GM19240 (cell line): ENCODE measurements at regions not wholly inside any gene's neighbourhood (a gene's known extent, or its start where the extent isn't known, plus 50 kb on each side); places are given as distances from the start of the nearest gene placed in this dataset.

Experiments used
- DNase-seq: peaks from one replicate; pipeline ENCODE4 v3.0.0; 2011; ENCODE audit warnings: low spot score; ENCODE audit not compliant: insufficient read length

DNA sequence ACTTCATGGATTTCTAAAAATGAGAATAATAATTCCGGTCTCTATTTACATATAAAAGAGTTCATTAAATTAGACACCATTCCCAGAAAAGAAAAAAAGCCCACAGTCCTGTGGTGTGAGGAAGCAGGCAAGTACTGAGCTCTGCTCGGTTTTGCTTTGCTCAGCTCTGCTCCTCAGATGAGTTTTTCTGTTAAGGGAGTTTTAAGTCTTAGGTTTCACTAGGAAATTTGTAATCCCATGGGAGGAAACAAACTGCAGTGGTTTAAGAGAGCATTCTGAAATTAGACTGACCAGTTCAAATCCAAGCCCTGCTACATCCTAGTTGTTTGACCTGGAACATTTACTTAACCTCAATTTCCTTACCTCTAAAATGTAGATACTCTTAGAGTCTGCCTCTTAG is 338.6 kb upstream of the MMADHC start:
- no peak for DNase-seq

DNA sequence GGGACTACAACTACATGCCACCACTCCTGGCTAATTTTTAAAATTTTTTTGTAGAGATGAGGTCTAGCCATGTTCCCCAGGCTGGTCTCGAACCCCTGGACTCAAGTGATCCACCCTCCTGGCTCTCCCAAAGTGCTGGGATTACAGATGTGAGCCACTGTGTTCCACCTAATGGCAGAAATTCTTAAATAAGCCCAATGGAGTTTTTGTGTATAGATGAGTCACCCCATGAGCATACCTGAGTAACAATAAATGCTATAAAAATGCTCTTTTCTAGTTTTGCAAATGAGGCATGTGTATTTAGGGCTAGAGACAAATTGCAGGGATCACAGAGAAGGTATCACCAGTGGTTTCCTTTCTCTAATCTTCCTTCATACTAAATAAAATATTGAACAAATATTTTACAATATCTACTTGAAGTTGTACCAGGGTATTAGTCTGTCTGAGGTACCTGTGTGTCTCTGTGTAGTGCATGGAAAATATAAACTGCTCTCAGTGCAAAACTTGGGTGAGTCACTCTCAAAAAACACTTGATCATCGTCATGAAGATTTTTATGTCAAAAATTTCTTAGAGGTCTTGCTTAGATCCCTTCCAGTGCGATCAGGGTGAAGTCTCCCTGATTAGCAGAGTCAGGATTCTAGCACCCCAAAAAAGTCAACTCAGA is 337.1 kb upstream of the MMADHC start:
- no peak for DNase-seq

DNA sequence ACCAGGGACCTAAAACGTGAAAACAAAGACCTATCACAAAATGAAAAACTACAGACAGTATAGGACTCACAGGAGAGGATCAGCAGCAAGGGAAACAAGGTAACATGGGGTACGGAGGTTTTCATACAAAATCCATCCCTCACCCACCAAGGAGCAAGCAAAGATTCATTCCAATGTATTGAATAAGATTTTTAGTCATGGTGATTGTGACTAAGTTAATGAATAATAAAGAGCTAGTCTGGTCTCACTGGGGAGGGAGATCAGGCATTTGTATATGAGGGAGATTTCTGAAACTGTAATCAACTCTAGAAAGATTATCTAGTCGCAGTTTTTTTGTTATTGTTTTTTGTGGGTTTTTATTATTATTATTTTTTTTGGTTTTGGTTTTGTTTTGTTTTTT is 336.5 kb upstream of the MMADHC start:
- DNase-seq: no peak

DNA sequence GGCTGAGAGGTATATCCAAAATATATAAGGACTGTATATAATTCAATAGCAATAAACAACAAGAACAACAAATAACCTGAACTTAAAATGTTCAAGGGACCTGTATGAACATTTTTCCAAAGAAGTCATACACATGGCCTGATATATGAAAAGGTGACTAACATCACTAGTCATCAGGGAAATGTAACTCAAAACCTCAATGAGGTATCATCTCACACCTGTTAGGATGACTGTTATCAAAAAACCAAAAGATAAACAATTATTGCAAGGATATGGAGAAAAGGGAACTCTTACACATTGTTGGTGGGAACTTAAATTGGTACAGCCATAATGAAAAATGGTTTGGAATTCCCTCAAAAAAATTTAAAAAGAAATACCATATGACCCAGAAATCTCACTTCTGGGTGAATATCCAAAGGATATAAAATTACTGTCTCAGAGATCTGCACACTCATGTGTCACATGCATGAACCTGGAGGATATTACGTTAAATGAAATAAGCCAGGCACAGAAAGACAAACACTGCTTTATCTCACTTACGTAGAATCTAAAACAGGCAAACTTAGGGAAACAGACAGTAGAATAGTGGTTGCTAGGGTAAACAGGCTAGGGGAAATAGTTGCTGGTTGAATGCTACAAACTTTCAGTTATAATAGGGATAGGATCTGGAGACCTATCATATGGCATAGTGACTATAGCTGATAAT is 334.5 kb upstream of the MMADHC start:
- DNase-seq: no peak

DNA sequence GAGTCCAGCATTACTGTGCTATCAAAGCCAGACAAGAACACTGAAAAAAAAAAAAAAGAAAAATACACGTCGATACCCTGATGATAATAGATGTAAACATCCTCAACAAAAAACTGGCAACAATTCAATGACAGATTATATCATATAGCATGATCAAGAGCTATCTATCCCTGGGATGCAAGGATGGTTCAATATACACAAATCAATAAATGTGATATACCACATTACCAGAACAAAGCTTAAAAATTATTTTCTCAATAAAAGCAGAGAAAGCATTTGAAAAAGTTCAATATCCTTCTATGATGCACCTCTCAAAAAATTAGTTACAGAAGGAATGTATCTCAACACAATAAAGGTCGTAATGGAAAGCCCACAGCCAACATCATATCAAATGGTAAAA is 332.8 kb upstream of the MMADHC start:
- DNase-seq: no peak

DNA sequence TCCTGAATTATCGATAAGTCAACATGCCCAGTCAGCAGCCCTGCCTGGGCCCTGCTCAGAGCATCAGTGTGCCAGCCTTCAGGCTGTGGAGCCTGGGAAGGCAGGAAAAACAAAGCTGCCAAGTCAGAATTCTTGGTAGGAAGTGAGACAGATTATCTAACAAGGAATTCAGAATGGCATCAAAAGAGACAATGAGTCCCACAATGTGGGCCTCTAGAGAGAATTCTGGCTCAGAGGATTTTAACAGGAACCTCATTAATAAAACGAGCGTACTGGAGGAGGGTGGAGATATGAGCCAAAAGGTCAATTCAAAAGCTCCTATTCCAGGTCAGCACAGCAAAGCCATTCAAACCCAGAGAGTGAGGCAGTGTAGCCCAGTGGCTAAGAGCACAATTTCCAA is 327.6 kb upstream of the MMADHC start:
- DNase-seq: no peak

DNA sequence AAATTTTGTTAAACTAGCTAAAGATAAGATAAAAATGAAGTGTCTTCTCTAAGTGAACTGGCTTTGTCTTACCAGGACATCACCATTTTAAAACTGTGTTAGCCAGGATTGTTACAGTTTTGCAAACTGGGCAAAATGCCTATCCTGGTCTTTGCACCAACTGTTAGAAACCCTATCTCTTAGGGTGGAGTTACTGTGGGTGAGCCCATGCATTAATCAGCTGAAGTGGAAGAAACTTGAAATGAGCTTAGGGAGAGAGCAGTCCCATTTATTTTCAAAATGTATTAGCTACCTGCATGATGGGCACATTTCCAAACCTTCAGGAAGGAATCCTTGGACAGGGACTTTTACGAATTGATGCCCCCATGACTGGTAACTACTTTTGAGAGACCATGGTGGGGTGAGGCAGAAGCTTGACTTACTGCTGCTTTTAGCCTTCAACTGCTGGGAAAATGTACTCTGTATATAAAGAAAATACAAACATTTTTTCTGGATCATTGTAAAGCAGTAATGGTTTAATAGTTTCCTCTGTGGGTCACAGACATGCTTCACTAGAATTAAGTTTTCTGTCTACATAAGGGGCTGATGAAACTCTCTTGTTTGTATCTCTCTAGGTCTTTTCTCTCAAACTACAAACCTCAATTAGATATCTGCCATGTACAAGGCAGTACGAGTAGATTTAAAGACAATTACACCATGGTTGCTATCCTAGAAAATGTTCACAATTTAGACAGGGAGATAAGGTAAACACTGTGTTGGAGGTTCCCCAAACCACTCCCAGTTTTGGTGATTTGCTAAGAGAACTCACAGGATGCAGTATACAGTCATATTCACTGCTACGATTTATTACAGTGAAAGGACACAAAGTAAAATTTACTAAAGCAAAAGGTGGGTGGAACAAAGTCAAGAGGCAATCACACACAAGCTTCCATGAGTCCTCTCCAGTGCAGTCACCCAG is 321.4 kb upstream of the MMADHC start:
- DNase-seq: no peak

DNA sequence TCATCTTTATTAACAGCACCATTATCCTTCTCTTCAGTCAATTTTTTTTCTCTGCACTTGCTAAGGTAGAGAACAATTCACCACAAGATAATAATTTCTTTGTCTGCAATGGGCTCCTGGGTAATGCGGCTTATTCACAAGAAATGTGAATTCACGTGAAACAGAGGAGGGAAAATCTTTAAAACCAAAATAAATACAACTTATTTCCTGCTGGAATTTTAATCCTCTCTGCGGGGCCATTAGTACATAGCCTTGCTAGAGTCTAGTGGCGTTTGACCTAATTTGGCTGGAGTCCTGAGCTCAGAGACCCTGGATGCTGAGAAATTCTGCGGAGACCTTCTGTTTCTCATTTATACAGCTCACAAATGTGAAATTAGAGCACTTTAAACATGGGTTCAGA is 319.3 kb upstream of the MMADHC start:
- DNase-seq: no peak

DNA sequence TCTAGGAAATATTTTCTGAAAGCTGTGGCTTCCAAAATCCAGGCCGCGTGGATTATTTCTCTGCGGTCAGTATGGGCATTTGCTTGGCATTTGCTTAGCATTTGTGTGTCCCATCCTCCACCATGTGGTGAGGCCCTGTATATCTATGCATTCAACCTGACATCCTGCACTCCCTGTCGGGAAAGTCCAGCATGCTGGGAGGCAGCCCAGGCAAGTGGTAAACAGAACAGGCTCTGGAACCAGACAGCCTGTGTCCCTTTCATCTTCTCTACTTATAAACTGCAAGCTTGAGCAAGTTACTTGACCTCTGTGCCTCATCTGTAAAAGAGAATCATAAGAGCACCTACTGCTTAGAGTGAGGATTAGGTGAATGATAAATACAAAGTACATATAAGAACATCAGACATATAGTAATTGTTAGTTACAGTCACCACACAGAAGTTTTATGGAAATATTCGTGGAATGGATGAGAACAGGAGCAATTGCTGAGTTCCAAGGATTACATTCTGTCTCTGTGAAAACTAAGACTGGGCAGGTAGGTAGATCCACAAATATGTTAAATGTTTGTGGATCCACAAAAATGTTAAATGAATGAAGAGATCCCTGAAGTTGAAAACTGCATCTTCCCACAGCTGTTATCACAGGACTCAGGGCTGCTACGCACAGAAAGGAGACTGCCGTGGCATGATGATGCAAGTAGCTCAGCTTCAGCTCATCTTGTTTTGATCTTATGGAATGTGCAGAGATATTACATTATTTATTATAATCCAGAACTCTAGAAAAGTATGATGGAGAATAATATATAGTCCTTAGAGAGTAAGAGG is 317.0 kb upstream of the MMADHC start:
- DNase-seq: no peak

DNA sequence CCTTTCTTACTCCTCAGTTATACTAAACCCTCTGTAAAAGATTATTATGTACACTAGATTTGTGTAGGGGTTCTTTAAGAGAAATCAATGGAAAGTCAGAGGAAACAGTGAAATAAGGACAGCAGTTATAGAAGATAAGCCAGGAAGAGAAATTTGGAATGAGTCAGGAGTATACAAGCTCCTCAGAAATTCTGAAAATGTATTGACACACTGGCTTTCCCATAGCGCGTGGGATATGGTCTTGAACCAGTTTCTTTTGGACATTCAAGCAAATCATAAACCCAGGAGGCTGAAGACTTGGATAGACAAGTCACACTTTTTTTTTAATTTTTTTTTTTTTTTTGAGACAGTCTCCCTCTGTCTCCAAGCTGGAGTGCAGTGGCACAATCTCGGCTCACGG is 316.1 kb upstream of the MMADHC start:
- no peak for DNase-seq

DNA sequence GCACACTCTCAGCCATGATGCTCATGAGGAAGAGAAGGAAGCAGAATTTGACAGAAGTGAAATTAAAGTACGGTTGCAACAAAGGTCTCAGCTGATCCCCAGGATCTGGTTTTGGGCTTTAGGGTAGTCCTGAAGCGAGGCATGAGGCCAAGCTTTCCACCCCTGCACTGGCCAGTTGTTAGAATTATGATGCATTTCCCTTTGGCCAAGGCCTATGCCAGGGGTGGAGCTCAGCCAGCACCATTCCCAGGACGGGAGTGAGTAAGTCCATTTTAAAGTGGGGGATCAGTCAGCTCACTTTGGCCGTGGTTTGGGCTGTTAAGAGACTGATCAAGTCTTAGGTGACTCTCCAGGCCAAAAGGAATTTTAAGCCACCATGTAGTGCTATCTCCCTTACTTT is 314.5 kb upstream of the MMADHC start:
- no peak for DNase-seq

DNA sequence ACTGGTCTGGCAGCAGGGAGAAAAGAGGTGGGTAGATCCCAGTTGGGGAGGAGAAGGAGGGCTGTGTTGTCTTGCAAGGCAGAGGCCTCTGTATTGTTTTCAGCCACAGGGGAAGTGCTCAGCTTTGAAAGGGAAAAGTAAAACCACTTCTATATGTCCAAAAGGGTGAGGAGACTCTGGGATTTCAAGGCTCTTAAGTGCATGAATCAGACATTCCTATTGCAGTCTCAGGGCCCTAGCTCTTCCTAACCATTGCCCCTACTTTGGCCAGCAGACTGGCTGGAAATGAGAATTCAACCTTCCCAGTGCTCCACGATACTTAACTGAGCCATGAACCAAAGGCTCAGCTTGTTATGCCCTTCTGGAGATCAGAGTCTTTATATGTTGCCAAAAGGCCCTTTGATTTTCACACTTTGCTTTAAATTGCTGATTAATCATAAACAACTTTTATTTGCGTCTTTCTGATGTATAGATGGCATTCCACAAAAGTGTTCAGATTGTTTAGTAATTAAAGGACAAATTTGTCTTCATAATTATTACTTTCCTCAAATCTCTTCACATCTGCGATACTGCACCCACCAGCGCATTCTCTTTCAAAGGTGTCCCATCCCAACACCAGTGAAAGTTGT is 313.8 kb upstream of the MMADHC start:
- DNase-seq: no peak

DNA sequence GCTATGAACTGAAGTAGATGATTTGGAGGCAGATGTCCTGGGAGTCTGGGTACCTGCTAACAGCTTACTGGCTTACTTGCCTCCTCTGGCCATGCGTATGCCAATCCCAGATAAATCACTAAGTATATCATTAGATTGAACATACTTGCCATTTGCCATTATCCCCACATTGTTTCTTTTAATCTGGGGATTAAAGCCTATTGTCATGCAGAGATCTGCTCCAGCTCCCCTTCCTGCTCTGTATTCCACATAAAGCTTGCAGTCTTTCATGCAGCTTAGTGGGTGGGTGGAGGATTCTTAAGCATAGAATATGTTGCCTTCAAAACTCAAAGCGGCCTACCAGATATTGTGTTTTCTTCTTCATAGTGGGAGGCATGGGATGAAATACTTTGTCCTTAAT is 311.8 kb upstream of the MMADHC start:
- no peak for DNase-seq

DNA sequence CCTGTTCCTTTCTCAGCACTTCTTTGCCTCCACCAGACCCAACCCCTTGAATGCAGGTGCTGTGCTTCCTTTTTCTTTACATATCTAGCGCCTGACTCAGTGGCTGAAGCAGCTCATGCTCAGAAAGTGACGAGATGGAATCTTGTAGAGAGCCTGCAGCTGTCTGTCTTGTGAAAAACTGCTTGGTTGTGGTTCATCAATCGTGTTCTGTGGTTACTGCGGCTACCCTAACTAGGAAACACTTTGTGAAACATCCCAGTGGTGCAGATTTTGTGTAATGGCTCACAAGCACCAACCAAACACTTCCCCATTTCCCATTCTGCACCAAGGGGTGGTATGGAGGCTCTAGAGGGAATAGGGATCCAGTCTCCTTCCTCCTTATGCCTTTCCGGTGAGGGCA is 307.2 kb upstream of the MMADHC start:
- no peak for DNase-seq

DNA sequence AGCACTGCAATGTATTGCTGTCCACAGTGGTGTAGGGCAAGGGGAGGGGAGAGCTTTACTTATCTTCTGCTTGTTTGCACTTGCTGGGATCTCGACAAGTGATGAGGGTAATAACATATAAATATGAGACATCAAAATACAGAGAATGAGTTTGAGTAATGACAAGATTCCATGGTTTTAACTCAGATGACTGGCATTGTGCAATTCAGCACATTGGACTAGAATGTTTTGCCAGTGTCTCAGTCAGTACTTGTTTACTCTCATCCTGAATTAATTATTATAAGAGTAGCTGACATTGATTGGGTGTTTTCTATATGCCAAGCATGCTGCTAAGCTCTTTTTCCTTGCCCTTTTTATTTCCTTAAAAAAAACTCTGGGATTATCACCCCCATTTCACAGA is 306.7 kb upstream of the MMADHC start:
- DNase-seq: no peak

DNA sequence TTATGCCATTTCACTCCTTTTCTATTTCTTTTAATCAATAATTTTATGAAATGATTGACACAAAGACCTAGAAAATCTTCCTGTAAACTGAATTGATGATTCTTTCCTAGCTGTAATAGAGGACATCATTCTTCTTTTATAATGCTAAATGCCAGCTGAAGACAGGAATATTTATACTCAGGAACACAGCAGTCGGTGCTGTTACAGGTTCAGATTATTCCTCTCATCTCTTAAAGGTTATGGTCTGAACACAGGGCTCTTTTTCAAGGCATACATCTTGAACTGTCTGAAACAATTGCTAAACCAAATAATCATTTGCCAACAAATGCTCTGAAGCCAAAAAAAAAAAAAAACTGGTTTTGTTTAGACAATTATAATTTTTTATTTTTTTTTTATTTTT is 305.0 kb upstream of the MMADHC start:
- no peak for DNase-seq

DNA sequence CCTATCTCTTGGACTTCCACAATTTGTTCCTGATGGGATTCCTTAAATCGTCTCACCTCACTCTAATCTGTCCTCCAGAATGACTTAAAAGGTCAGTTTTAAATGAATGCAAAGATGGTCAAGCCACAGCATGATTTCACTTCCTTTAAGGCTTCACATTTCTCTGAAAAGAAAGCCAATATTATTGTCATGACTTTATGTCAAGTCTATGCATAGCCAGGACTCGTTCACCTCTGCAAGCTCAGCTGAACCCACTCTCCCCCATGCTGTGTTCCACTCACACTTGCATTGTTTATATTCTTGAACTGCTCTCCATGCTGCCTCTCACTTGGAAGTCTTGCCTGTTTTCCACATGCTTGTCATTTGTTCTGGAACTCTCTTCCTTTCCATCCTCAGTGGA is 298.4 kb upstream of the MMADHC start:
- no peak for DNase-seq

DNA sequence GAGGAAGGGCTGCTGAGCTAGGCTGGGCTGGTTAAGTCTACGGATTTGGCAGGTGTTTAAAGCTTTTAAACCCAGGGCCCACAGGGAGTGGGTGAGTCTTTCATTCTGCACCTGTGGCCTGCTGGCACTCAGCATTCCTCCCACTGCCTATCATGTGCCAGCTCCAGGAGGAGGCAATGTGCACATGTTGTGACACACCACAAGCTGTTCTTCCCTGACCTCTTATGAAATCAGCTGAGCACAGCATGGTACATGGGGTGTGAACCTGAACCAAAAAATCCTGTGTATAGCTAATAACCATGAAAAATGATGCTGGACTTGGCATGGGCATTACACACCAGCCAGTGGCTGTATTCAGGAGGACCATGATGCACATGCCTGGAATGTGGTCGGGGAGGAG is 297.9 kb upstream of the MMADHC start:
- no peak for DNase-seq

DNA sequence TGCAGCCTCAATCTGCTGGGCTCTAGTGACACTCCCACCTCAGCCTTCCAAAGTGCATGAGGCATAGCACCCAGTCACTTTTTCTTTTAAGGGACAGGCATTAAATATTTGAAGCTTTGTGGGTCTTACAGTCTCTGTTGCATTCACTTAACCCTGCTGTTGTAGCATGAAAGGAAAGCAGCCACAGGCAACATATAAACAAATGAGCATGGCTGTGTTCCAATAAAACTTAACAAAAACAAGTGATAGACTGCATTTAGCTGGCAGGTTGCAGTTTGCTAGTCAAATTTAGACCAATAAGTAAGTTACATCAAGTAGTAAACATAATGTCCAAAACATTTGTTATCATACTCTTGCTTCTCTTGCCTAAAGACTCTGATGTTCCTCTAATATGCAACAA is 297.3 kb upstream of the MMADHC start:
- no peak for DNase-seq

DNA sequence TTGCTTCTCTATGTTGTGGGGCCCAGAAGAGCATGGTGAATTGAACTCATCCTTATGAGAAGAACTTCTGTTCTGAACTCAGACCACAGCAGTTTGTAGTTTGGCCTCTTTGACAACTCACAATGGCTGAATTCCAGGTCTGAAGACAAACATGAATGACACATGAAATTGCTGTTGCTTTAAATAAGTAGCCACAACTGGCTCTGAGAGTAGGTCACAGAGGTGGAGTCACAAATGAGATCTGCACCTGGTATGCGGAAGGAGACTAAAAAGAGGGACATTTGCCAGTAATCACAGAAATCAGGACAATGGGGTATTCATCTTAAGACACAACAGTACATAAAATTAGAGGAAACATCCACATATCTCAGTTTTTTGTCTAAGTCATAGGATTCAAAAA is 290.3 kb upstream of the MMADHC start:
- no peak for DNase-seq

DNA sequence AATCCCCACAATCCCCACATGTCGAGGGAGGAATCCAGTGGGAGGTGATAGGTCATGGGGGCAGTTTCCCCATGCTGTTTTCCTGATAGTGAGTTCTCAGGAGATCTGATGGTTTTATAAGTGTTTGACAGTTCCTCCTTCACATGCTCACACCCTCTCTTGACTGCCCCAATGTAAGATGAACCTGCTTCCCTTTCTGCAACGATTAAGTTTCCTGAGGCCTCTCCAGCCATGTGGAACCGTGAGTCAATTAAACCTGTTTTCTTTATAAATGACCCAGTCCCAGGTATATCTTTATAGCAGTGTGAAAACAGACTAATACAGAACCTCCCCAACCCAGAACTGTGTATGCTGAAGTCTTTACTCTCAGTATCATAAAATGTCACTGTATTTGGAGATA is 289.5 kb upstream of the MMADHC start:
- DNase-seq: no peak
